A549 (cell line): ENCODE measurements at regions not wholly inside any gene's neighbourhood (a gene's known extent, or its start where the extent isn't known, plus 50 kb on each side); places are given as distances from the start of the nearest gene placed in this dataset.

Source experiments
- BHLHE40 ChIP-seq: IDR thresholded peaks from 2 replicates; pipeline ENCODE4 v1.6.1; 2012; ENCODE audit warnings: low read depth, low read length, inconsistent platforms
- CEBPB ChIP-seq, 2 experiments: fragments of >200 bp in 1 of 2; sonication (Bioruptor Twin) in 1 of 2; formaldehyde crosslinking in 1 of 2; IDR thresholded peaks; 2 replicates each; pipeline ENCODE4 v1.6.1; 2012 to 2016
- CTCF ChIP-seq: fragments of >200 bp; sonication (Bioruptor Twin); formaldehyde crosslinking; IDR thresholded peaks from 3 replicates; pipeline ENCODE4 v1.5.1; 2016
- EP300 ChIP-seq, 2 experiments: fragments of >200 bp; sonication (Bioruptor Twin); formaldehyde crosslinking; IDR thresholded peaks; 2 replicates in 1 of 2; 3 replicates in 1 of 2; pipeline ENCODE4 v1.6.1; 2016 to 2017
- MAFK ChIP-seq: fragments of 450-650 bp; IDR thresholded peaks from 2 replicates; pipeline ENCODE4 v1.6.1; 2014; ENCODE audit not compliant: partially characterized antibody
- MAX ChIP-seq: IDR thresholded peaks from 2 replicates; pipeline ENCODE4 v1.6.1; 2012
- MAZ ChIP-seq: fragments of 150-350 bp; IDR thresholded peaks from 2 replicates; pipeline ENCODE4 v1.6.1; 2014; ENCODE audit warnings: antibody characterized with exemption, low read depth, low read length, borderline replicate concordance
- NR3C1 ChIP-seq: fragments of >200 bp; sonication (Bioruptor Twin); formaldehyde crosslinking; IDR thresholded peaks from 3 replicates; pipeline ENCODE4 v1.6.1; 2017
- POLR2A ChIP-seq: IDR thresholded peaks from 2 replicates; pipeline ENCODE4 v1.6.1; 2012; ENCODE audit warnings: mild to moderate bottlenecking, low read length
- POLR2AphosphoS2 ChIP-seq: conservative IDR thresholded peaks from 2 replicates; pipeline ENCODE4 v1.6.1; 2012; ENCODE audit warnings: low read length, improper control_type of control experiment, inconsistent platforms
- RCOR1 ChIP-seq: fragments of 150-350 bp; IDR thresholded peaks from 2 replicates; pipeline ENCODE4 v1.6.1; 2014; ENCODE audit warnings: antibody characterized with exemption, low read length, low read depth
- SREBF2 ChIP-seq: fragments of 450-650 bp; IDR thresholded peaks from 2 replicates; pipeline ENCODE4 v1.6.1; 2014; ENCODE audit warnings: mild to moderate bottlenecking, moderate library complexity
- USF2 ChIP-seq: fragments of 450-650 bp; IDR thresholded peaks from 2 replicates; pipeline ENCODE4 v1.6.1; 2014; ENCODE audit warnings: antibody characterized with exemption

GRCh38 chr1:59081181-59081580 lies 215.7 kb upstream of the FGGY start:
- TF ChIP-seq RCOR1: no peak
- no peak for TF ChIP-seq CTCF
- TF ChIP-seq MAZ: no peak
- TF ChIP-seq POLR2AphosphoS2: no peak
- no peak for TF ChIP-seq POLR2A
- no peak for TF ChIP-seq USF2
- TF ChIP-seq MAX: no peak
- no peak for TF ChIP-seq CEBPB (IDR thresholded peaks at IDR 0.05)
- TF ChIP-seq NR3C1: no peak
- no peak for TF ChIP-seq EP300 (IDR thresholded peaks at IDR 0.05)
- no peak for TF ChIP-seq SREBF2
- no peak for TF ChIP-seq BHLHE40
- TF ChIP-seq MAFK: no peak
